H1 (cell line): ENCODE measurements at regions not wholly inside any gene's neighbourhood (a gene's known extent, or its start where the extent isn't known, plus 50 kb on each side); places are given as distances from the start of the nearest gene placed in this dataset.

Experiments used
- CTCF ChIA-PET: fragments of 300-600 bp; sonication (Branson Sonifier 250); formaldehyde crosslinking; loops from one replicate; lab custom pipeline; 2021; ENCODE audit not compliant: partially characterized antibody; lab: Charles Lee
- POLR2A ChIA-PET: fragments of 300-600 bp; sonication (Branson Sonifier 250); formaldehyde crosslinking; loops from one replicate; lab custom pipeline; 2021; ENCODE audit warnings: inconsistent platforms; ENCODE audit not compliant: partially characterized antibody; lab: Charles Lee
- DNase-seq, 2 experiments: peaks; one replicate each; pipeline versions ENCODE4 v3.0.0 to v3.0.0-alpha.2; 2010 to 2022; ENCODE audit warnings: low spot score in 2 of 2, low read depth in 1 of 2, mixed read lengths in 1 of 2
- FAIRE-seq: peaks from 2 replicates; lab custom pipeline; 2011; peaks lifted over from hg19 to GRCh38; lab: Jason Lieb, UNC
- H2AFZ ChIP-seq: 2 replicates; pipeline ENCODE4 v1.8.1; 2012; ENCODE audit warnings: low read length, inconsistent platforms
- H2AK5ac ChIP-seq: 2 replicates; pipeline ENCODE4 v1.6.1; 2013; ENCODE audit warnings: low read depth, low read length
- H2BK120ac ChIP-seq: replicated peaks from 2 replicates; pipeline ENCODE3; 2013; ENCODE audit warnings: low read depth, low read length, inconsistent platforms
- H2BK12ac ChIP-seq: 2 replicates; pipeline ENCODE4 v1.6.1; 2013; ENCODE audit warnings: low read depth, low read length
- H2BK15ac ChIP-seq: 2 replicates; pipeline ENCODE4 v1.6.1; 2013; ENCODE audit warnings: low read length
- H2BK20ac ChIP-seq: 2 replicates; pipeline ENCODE4 v1.6.1; 2013; ENCODE audit warnings: low read length
- H2BK5ac ChIP-seq: 2 replicates; pipeline ENCODE4 v1.6.1; 2013; ENCODE audit warnings: low read depth, low read length
- H3K14ac ChIP-seq: 2 replicates; pipeline ENCODE4 v1.6.1; 2013; ENCODE audit warnings: inconsistent platforms; ENCODE audit not compliant: insufficient read length
- H3K18ac ChIP-seq: 2 replicates; pipeline ENCODE4 v1.6.1; 2013; ENCODE audit warnings: low read length; ENCODE audit errors: extremely low read depth
- H3K23ac ChIP-seq: 2 replicates; pipeline ENCODE4 v1.6.1; 2013; ENCODE audit warnings: inconsistent platforms; ENCODE audit not compliant: insufficient read length
- H3K23me2 ChIP-seq: 2 replicates; pipeline ENCODE4 v1.6.1; 2013; ENCODE audit warnings: low read depth, low read length
- H3K27ac ChIP-seq: 2 replicates; pipeline ENCODE4 v1.6.1; 2011; ENCODE audit warnings: low read depth, low read length, inconsistent platforms
- H3K27me3 ChIP-seq, 4 experiments: replicated peaks in 1 of 4; 1 replicate in 1 of 4; 2 replicates in 3 of 4; pipeline versions ENCODE4 v1.6.1 to v1.8.1; 2011 to 2013; ENCODE audit warnings: low read length in 3 of 4, mild to moderate bottlenecking in 3 of 4, inconsistent platforms in 2 of 4, mixed read lengths in 2 of 4, moderate library complexity in 1 of 4; ENCODE audit not compliant: control insufficient read depth in 3 of 4, insufficient read depth in 3 of 4; ENCODE audit errors: extremely low read depth in 1 of 4
- H3K36me3 ChIP-seq, 4 experiments: 2 replicates each; pipeline versions ENCODE4 v1.6.1 to v1.8.1; 2011 to 2013; ENCODE audit warnings: mild to moderate bottlenecking in 4 of 4, low read length in 3 of 4, moderate library complexity in 2 of 4, control low read depth in 1 of 4, inconsistent platforms in 1 of 4; ENCODE audit not compliant: insufficient read depth in 4 of 4, control insufficient read depth in 2 of 4
- H3K4ac ChIP-seq: replicated peaks from 2 replicates; pipeline ENCODE3; 2013; ENCODE audit warnings: low read length, low read depth, mixed read lengths, inconsistent platforms; ENCODE audit not compliant: insufficient read length
- H3K4me1 ChIP-seq, 4 experiments: replicated peaks in 1 of 4; 1 replicate in 1 of 4; 2 replicates in 3 of 4; pipeline versions ENCODE4 v1.6.1 to v1.8.1; 2011 to 2013; ENCODE audit warnings: low read length in 3 of 4, inconsistent platforms in 2 of 4, mixed read lengths in 1 of 4; ENCODE audit not compliant: insufficient read depth in 4 of 4, control insufficient read depth in 3 of 4
- H3K4me2 ChIP-seq, 2 experiments: 2 replicates each; pipeline versions ENCODE4 v1.6.1 to v1.8.1; 2011 to 2013; ENCODE audit warnings: low read depth in 2 of 2, low read length in 2 of 2, control low read depth in 1 of 2, inconsistent platforms in 1 of 2, mild to moderate bottlenecking in 1 of 2; ENCODE audit not compliant: insufficient read depth in 1 of 2
- H3K4me3 ChIP-seq, 4 experiments: fragments of 200-600, 300-600 bp in 1 of 4; sonication (generic), shearing (Covaris generic), sonication (Bioruptor Twin) in 1 of 4; 2 replicates each; pipeline versions ENCODE4 v1.5.1 to v1.8.1; 2011 to 2016; ENCODE audit warnings: low read length in 4 of 4, low read depth in 3 of 4, control low read depth in 2 of 4, inconsistent platforms in 2 of 4, mild to moderate bottlenecking in 2 of 4, mixed read lengths in 1 of 4, moderate library complexity in 1 of 4; ENCODE audit not compliant: insufficient read depth in 2 of 4; ENCODE audit errors: extremely low read depth in 1 of 4
- H3K56ac ChIP-seq: replicated peaks from 2 replicates; pipeline ENCODE3; 2013; ENCODE audit warnings: low read depth, mild to moderate bottlenecking, mixed read lengths, low read length, inconsistent platforms; ENCODE audit not compliant: insufficient read length
- H3K79me1 ChIP-seq: 2 replicates; pipeline ENCODE4 v1.6.1; 2013; ENCODE audit warnings: low read depth, low read length, control low read depth
- H3K79me2 ChIP-seq, 2 experiments: 2 replicates each; pipeline versions ENCODE4 v1.6.1 to v1.8.1; 2012 to 2013; ENCODE audit warnings: low read length in 2 of 2, mild to moderate bottlenecking in 2 of 2, inconsistent platforms in 1 of 2; ENCODE audit not compliant: insufficient read depth in 2 of 2, control insufficient read depth in 1 of 2
- H3K9ac ChIP-seq, 4 experiments: replicated peaks in 1 of 4; 1 replicate in 1 of 4; 2 replicates in 3 of 4; pipeline versions ENCODE4 v1.6.1 to v1.8.1; 2011 to 2013; ENCODE audit warnings: low read depth in 3 of 4, low read length in 3 of 4, control low read depth in 2 of 4, mild to moderate bottlenecking in 2 of 4, moderate library complexity in 2 of 4, inconsistent platforms in 1 of 4; ENCODE audit errors: extremely low read depth in 1 of 4
- H3K9me3 ChIP-seq, 2 experiments: 2 replicates each; pipeline versions ENCODE4 v1.6.1 to v1.8.1; 2012 to 2013; ENCODE audit warnings: mild to moderate bottlenecking in 2 of 2, moderate library complexity in 2 of 2, control low read depth in 1 of 2, inconsistent platforms in 1 of 2, low read depth in 1 of 2, low read length in 1 of 2, mixed read lengths in 1 of 2; ENCODE audit not compliant: insufficient read depth in 2 of 2
- H4K20me1 ChIP-seq, 2 experiments: replicated peaks in 1 of 2; 2 replicates each; pipeline versions ENCODE3 to v1.8.1; 2011 to 2013; ENCODE audit warnings: inconsistent platforms in 2 of 2, low read length in 2 of 2, mild to moderate bottlenecking in 1 of 2; ENCODE audit not compliant: insufficient read depth in 2 of 2, control insufficient read depth in 1 of 2
- H4K5ac ChIP-seq: 2 replicates; pipeline ENCODE4 v1.6.1; 2013; ENCODE audit warnings: low read length, low read depth, mixed read lengths, inconsistent platforms; ENCODE audit not compliant: insufficient read length
- H4K8ac ChIP-seq: 2 replicates; pipeline ENCODE4 v1.8.0; 2013; ENCODE audit warnings: mild to moderate bottlenecking, moderate library complexity, low read length, inconsistent platforms; ENCODE audit not compliant: insufficient read depth; ENCODE audit errors: extremely low read depth
- H4K91ac ChIP-seq: replicated peaks from 2 replicates; pipeline ENCODE3; 2013; ENCODE audit warnings: low read length, mixed read lengths, inconsistent platforms; ENCODE audit not compliant: insufficient read length
- CHD2 ChIP-seq: IDR thresholded peaks from 2 replicates; pipeline ENCODE4 v1.6.1; 2012; ENCODE audit warnings: low read length, improper control_type of control experiment
- GABPA ChIP-seq: IDR thresholded peaks from 2 replicates; pipeline ENCODE4 v1.6.1; 2011; ENCODE audit warnings: mild to moderate bottlenecking, low read length, moderate library complexity, borderline replicate concordance; ENCODE audit not compliant: insufficient read depth
- RAD21 ChIP-seq, 2 experiments: IDR thresholded peaks in 1 of 2; conservative IDR thresholded peaks in 1 of 2; 2 replicates each; pipeline ENCODE4 v1.6.1; 2011; ENCODE audit warnings: low read depth in 2 of 2, low read length in 2 of 2, improper control_type of control experiment in 1 of 2, inconsistent platforms in 1 of 2, mild to moderate bottlenecking in 1 of 2, moderate library complexity in 1 of 2
- WGBS, 2 experiments: shearing (Covaris generic) in 1 of 2; methylation state at CpG; one replicate each; pipeline versions ENCODE4 v1.1.6 to v1.1.7; 2013 to 2015; ENCODE audit warnings: low lambda C conversion rate in 2 of 2, mixed read lengths in 2 of 2, inconsistent platforms in 1 of 2, low coverage in 1 of 2, missing lambda C conversion rate in 1 of 2; ENCODE audit not compliant: insufficient replicate concordance in 2 of 2, insufficient coverage in 1 of 2, insufficient read length in 1 of 2; ENCODE audit errors: extremely low coverage in 1 of 2, missing lambda C conversion rate in 1 of 2; 5-methylcytosine and 5-hydroxymethylcytosine counted together
- TF ChIP-seq, protein P1 (sequence below), 3 experiments: IDR thresholded peaks; 1 replicate in 2 of 3; 2 replicates in 1 of 3; pipeline versions ENCODE4 v1.5.1 to v1.6.1; 2011; ENCODE audit warnings: low read length in 3 of 3, mild to moderate bottlenecking in 3 of 3, inconsistent platforms in 2 of 3, low read depth in 1 of 3, moderate library complexity in 1 of 3; ENCODE audit not compliant: insufficient read depth in 1 of 3; ENCODE audit errors: control extremely low read depth in 1 of 3

DNA sequence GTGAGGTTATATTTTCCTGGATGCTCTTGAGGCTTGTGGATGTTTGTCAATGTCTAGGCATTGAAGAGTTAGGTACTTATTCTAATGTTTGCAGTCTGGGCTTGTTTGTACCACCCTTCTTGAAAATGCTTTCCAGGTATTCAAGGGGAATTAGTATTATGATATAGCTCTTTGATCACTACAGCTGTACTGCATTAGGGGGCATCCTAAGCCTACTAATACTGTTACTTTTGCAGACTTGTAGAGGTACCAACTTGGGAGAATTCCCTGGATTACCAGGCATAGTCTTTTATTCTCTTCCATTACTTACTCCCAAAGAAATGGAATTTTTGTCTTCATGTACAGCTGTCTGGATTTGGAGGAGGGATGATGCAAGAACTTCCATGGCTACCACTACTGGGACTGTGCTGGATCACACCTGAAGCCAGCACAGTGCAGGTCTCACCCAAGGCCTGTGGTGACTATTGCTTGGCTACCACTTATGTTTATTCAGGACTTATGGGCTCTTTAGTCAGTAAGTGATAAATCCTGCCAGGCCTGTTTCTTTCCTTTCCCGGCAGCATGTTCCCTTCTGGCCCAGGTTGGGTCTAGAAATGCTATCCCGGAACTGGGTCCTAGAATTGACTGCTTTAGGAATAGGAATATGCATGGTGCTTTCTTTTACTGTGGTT lies 402.9 kb downstream of the IL20RB start:
- H2AFZ ChIP-seq: no peak overlapping the region
- H3K14ac ChIP-seq: no peak overlapping the region
- H4K8ac ChIP-seq: no peak overlapping the region
- no peak overlapping the region for H3K56ac ChIP-seq
- H2BK12ac ChIP-seq: no peak overlapping the region
- no peak overlapping the region for H2BK5ac ChIP-seq
- no peak overlapping the region for H3K4ac ChIP-seq
- no peak overlapping the region for H2BK120ac ChIP-seq
- H3K9ac ChIP-seq: no peak overlapping the region
- 100% methylated on average over 2 of the region's 2 CpGs; no CpG with 5 or more reads in 1 of the 2 experiments for WGBS, 2 experiments
- ChIA-PET CTCF (interaction anchor here (0.8 to 2.3 kb wide), 6 partner anchors 12 to 612 kb away, joined by 3 to 7 read pairs (median 4); no protein-coding TSS in a partner anchor), POLR2A (no interaction called here)
- H4K91ac ChIP-seq: no peak overlapping the region
- no peak overlapping the region for H3K23ac ChIP-seq
- H3K9me3 ChIP-seq: no peaks in the 10 kb centered on the region
- no peaks in the 10 kb centered on the region for H3K27me3 ChIP-seq
- H3K18ac ChIP-seq: no peak overlapping the region
- no peak for TF ChIP-seq GABPA
- peak; percentile 46 to 58 for TF ChIP-seq RAD21 (IDR thresholded peaks at IDR 0.05 in 1 of 2, conservative IDR thresholded peaks at IDR 0.05 in 1 of 2; ENCODE audit: low read depth in 2 of 2, low read length in 2 of 2)
- TF ChIP-seq, protein P1, sequence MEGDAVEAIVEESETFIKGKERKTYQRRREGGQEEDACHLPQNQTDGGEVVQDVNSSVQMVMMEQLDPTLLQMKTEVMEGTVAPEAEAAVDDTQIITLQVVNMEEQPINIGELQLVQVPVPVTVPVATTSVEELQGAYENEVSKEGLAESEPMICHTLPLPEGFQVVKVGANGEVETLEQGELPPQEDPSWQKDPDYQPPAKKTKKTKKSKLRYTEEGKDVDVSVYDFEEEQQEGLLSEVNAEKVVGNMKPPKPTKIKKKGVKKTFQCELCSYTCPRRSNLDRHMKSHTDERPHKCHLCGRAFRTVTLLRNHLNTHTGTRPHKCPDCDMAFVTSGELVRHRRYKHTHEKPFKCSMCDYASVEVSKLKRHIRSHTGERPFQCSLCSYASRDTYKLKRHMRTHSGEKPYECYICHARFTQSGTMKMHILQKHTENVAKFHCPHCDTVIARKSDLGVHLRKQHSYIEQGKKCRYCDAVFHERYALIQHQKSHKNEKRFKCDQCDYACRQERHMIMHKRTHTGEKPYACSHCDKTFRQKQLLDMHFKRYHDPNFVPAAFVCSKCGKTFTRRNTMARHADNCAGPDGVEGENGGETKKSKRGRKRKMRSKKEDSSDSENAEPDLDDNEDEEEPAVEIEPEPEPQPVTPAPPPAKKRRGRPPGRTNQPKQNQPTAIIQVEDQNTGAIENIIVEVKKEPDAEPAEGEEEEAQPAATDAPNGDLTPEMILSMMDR (IDR thresholded peaks at IDR 0.05; ENCODE audit: control extremely low read depth in 1 of 3, insufficient read depth in 1 of 3, low read depth in 1 of 3, low read length in 3 of 3): peak in 1 of 3 experiments; percentile 2; a peak in 2 of 4 replicates
- no peak for TF ChIP-seq CHD2
- H3K4me1 ChIP-seq: no peaks in the 10 kb centered on the region
- H3K4me2 ChIP-seq: no peak overlapping the region
- no peak overlapping the region for H3K27ac ChIP-seq
- no peaks in the 10 kb centered on the region for H3K23me2 ChIP-seq
- H3K79me2 ChIP-seq: no peaks in the 10 kb centered on the region
- no peak overlapping the region for H2BK20ac ChIP-seq
- H2BK15ac ChIP-seq: no peak overlapping the region
- no peaks in the 10 kb centered on the region for H3K79me1 ChIP-seq
- no peak overlapping the region for H2AK5ac ChIP-seq
- DNase-seq (no peak), FAIRE-seq (no peak)
- H4K20me1 ChIP-seq: no peaks in the 10 kb centered on the region
- H3K36me3 ChIP-seq: no peaks in the 10 kb centered on the region
- no peak overlapping the region for H3K4me3 ChIP-seq
- no peak overlapping the region for H4K5ac ChIP-seq
